ENCODE measurements at regions not wholly inside any gene's neighbourhood (a gene's known extent, or its start where the extent isn't known, plus 50 kb on each side); places are given as distances from the start of the nearest gene placed in this dataset.

- no peaks in the 10 kb centered on the region for H3K9me3 ChIP-seq
- H3K4me1 ChIP-seq, result no peaks in the 10 kb centered on the region
- no peak overlapping the region for H3K27ac ChIP-seq
- TF ChIP-seq, protein P1, sequence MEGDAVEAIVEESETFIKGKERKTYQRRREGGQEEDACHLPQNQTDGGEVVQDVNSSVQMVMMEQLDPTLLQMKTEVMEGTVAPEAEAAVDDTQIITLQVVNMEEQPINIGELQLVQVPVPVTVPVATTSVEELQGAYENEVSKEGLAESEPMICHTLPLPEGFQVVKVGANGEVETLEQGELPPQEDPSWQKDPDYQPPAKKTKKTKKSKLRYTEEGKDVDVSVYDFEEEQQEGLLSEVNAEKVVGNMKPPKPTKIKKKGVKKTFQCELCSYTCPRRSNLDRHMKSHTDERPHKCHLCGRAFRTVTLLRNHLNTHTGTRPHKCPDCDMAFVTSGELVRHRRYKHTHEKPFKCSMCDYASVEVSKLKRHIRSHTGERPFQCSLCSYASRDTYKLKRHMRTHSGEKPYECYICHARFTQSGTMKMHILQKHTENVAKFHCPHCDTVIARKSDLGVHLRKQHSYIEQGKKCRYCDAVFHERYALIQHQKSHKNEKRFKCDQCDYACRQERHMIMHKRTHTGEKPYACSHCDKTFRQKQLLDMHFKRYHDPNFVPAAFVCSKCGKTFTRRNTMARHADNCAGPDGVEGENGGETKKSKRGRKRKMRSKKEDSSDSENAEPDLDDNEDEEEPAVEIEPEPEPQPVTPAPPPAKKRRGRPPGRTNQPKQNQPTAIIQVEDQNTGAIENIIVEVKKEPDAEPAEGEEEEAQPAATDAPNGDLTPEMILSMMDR (IDR thresholded peaks at IDR 0.05), result no peak
- intact Hi-C loops (cut with DNase I), result no loop called here
- H3K4me3 ChIP-seq, result no peak overlapping the region
- H3K36me3 ChIP-seq, result no peaks in the 10 kb centered on the region
- no peaks in the 10 kb centered on the region for H3K27me3 ChIP-seq
- no peak for DNase-seq (ENCODE audit: low spot score in 2 of 2)
Measured at GRCh38 chr14:106679776-106680175, 1153.4 kb downstream of the TMEM121 start.

- H3K4me3 ChIP-seq, result no peak overlapping the region
- intact Hi-C loops (cut with DNase I), result no loop called here
- no peaks in the 10 kb centered on the region for H3K9me3 ChIP-seq
- DNase-seq (ENCODE audit: low spot score in 2 of 2), result no peak
- no peaks in the 10 kb centered on the region for H3K36me3 ChIP-seq
- TF ChIP-seq, protein P1 (IDR thresholded peaks at IDR 0.05), result no peak
- no peaks in the 10 kb centered on the region for H3K27me3 ChIP-seq
- no peaks in the 10 kb centered on the region for H3K4me1 ChIP-seq
- no peak overlapping the region for H3K27ac ChIP-seq
Measured at GRCh38 chr14:106681161-106681560, 1154.8 kb downstream of the TMEM121 start.

GRCh38 chr14:106681568-106681967 lies 1155.2 kb downstream of the TMEM121 start:
- Histone ChIP-seq H3K4me1 (no peaks in the 10 kb centered on the region), H3K27ac (no peak overlapping the region), H3K36me3 (no peaks in the 10 kb centered on the region), H3K9me3 (no peaks in the 10 kb centered on the region), H3K27me3 (no peaks in the 10 kb centered on the region), H3K4me3 (no peak overlapping the region)
- no peak for DNase-seq (ENCODE audit: low spot score in 2 of 2)
- TF ChIP-seq, protein P1 (IDR thresholded peaks at IDR 0.05), result no peak
- intact Hi-C loops (cut with DNase I), result no loop called here

DNA sequence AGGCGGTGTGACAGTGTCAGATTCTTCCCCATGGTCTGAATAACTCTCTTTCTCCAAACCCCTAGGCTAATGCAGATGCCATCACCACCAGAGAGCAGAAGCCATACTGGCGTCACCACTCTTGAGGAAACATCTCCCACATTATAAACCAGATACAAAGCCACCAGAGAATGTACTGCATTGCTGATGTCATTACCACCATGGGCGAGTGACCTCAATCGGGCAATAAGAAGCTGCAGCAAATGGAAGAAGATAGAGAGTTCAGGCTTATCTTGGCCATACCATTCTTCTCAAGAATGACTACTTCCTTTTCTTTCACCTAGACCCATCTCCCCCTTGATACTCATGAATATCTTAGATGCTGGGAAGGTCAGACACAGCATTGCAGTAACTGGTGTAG lies 1157.2 kb downstream of the TMEM121 start:
- Histone ChIP-seq H3K4me1 (no peaks in the 10 kb centered on the region), H3K36me3 (no peaks in the 10 kb centered on the region), H3K27ac (no peak overlapping the region), H3K27me3 (no peaks in the 10 kb centered on the region), H3K9me3 (no peaks in the 10 kb centered on the region), H3K4me3 (no peak overlapping the region)
- TF ChIP-seq, protein P1 (IDR thresholded peaks at IDR 0.05), result no peak
- intact Hi-C loops (cut with DNase I), result no loop called here
- DNase-seq (ENCODE audit: low spot score in 2 of 2), result no peak

DNA sequence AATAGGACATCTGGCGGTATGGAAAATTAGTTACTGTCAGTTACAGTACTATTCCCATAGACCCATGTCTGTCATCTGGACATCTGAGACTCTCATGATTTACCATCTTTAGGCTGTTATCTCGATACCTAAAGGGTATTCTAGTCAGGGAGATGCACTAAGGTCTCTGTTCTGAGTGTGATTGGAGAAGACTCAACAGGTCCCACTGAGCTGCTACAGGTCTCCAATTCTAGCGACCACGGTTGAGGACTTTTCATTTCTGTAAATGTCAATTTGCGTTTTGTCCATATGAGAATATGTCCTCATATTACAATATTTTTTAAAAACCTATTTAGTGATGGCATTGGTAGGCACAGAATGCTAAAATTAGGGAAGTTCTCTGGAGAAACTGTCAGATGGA lies 1160.2 kb downstream of the TMEM121 start:
- no peak for DNase-seq (ENCODE audit: low spot score in 2 of 2)
- TF ChIP-seq, protein P1 (IDR thresholded peaks at IDR 0.05), result no peak
- Histone ChIP-seq H3K9me3 (no peaks in the 10 kb centered on the region), H3K27me3 (no peaks in the 10 kb centered on the region), H3K4me3 (no peak overlapping the region), H3K27ac (no peak overlapping the region), H3K4me1 (no peaks in the 10 kb centered on the region), H3K36me3 (no peaks in the 10 kb centered on the region)
- intact Hi-C loops (cut with DNase I), result no loop called here

- H3K36me3 ChIP-seq, result no peaks in the 10 kb centered on the region
- no peak for DNase-seq (ENCODE audit: low spot score in 2 of 2)
- H3K9me3 ChIP-seq, result no peaks in the 10 kb centered on the region
- H3K27ac ChIP-seq, result no peak overlapping the region
- H3K27me3 ChIP-seq, result no peaks in the 10 kb centered on the region
- intact Hi-C loops (cut with DNase I), result no loop called here
- no peaks in the 10 kb centered on the region for H3K4me1 ChIP-seq
- TF ChIP-seq, protein P1 (IDR thresholded peaks at IDR 0.05), result no peak
- H3K4me3 ChIP-seq, result no peak overlapping the region
Measured at GRCh38 chr14:106690333-106690891, 1164.0 kb downstream of the TMEM121 start.

Data from ascending aorta (tissue), 2 donors.